ENCODE measurements at regions not wholly inside any gene's neighbourhood (a gene's known extent, or its start where the extent isn't known, plus 50 kb on each side); places are given as distances from the start of the nearest gene placed in this dataset.

DNA sequence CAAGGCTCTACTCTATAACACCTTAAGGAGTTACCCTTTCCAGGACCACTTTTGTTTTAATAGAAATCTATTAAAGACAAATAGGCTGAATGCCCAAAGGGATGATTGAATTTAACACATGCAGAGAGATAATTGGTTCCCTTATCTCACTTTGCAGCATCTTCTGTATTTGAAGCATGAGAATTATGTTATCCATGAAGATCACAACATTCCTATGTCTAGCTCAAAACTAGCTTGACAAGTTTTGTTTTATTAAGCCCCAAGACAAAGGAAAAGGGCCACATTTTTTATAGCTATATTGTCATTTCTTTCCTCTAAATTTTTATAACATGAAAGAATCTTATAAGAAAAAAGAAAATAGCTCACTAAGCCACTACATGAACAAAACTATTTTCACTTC lies 57.9 kb upstream of the FTMT start:
- no peaks in the 10 kb centered on the region for H3K4me1 ChIP-seq
- peaks cover 0 to 13% of the 10 kb centered on the region in 2 donors for H3K9me3 ChIP-seq
- no peaks in the 10 kb centered on the region for H3K36me3 ChIP-seq
- intact Hi-C loops (cut with DNase I; ENCODE audit: low total_unique reads): no loop called here
- no peak overlapping the region for H3K4me3 ChIP-seq
- TF ChIP-seq POLR2AphosphoS5 (IDR thresholded peaks at IDR 0.05): no peak
- no peak for TF ChIP-seq POLR2A (IDR thresholded peaks at IDR 0.05)
- TF ChIP-seq, protein P1, sequence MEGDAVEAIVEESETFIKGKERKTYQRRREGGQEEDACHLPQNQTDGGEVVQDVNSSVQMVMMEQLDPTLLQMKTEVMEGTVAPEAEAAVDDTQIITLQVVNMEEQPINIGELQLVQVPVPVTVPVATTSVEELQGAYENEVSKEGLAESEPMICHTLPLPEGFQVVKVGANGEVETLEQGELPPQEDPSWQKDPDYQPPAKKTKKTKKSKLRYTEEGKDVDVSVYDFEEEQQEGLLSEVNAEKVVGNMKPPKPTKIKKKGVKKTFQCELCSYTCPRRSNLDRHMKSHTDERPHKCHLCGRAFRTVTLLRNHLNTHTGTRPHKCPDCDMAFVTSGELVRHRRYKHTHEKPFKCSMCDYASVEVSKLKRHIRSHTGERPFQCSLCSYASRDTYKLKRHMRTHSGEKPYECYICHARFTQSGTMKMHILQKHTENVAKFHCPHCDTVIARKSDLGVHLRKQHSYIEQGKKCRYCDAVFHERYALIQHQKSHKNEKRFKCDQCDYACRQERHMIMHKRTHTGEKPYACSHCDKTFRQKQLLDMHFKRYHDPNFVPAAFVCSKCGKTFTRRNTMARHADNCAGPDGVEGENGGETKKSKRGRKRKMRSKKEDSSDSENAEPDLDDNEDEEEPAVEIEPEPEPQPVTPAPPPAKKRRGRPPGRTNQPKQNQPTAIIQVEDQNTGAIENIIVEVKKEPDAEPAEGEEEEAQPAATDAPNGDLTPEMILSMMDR (IDR thresholded peaks at IDR 0.05): no peak
- no peak overlapping the region for H3K27ac ChIP-seq
- no peak for DNase-seq (ENCODE audit: low spot score in 2 of 2)
- no peaks in the 10 kb centered on the region for H3K27me3 ChIP-seq

DNA sequence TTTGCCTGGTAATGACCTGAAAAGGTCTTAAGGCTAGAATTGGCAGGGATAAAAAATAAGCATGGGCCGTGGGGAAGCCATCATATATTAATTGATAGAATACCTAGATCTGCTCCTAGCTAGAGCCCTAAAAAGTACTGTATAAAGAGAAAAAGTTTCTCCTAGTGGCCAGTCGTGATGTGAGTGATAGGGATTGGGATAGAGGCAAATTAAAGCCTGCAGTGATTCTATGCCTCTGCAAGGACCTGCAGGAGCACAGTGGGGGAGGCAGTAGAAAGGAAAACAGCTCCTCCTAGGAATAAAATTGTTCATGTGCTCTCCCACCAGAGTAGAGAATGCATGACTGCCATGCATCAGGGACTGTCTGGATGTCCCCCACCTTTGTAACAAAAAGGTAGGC lies 56.2 kb upstream of the FTMT start:
- Histone ChIP-seq H3K4me1 (no peaks in the 10 kb centered on the region), H3K27ac (no peak overlapping the region), H3K4me3 (no peak overlapping the region), H3K36me3 (no peaks in the 10 kb centered on the region), H3K9me3 (no peaks in the 10 kb centered on the region), H3K27me3 (no peaks in the 10 kb centered on the region)
- intact Hi-C loops (cut with DNase I; ENCODE audit: low total_unique reads): no loop called here
- no peak for TF ChIP-seq POLR2AphosphoS5 (IDR thresholded peaks at IDR 0.05)
- no peak for TF ChIP-seq POLR2A (IDR thresholded peaks at IDR 0.05)
- TF ChIP-seq, protein P1 (IDR thresholded peaks at IDR 0.05): no peak
- no peak for DNase-seq (ENCODE audit: low spot score in 2 of 2)

DNA sequence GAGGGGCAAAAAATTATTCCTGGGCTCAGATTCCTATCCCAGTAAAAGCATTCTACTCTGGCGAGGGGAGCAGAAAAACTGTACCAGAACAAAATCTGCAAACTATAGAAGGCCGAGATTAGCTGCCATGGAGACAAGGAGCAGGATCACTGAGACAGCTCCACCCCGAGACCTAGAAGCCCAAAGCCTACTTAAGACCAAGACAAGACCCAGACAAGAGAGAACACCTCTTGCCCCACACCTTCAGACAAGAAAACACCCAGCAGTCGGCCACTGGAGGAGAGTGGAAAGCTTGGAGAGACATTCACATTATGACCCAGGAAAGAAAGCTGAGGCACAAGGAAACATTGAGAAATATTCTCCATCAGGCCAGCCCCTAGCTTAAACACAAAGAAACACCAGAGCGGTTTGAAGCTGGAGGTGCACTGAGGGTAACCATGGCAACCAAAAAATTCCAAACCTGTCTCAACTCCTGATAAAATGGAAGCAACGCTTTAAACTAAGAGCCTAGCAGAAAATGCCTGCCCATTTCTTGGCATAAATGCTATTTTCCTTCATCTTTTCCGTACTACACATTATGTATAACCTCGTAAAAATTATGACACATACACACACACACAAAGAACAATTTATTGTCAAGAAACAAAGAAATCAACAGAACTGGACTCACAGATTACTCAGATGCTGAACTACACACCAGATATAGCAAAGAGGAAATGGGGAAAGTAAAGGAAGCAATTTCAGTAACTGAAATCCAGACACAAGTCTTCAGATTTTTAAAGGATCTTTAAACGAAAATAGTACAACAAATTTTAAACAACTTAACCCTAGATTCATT lies 53.8 kb upstream of the FTMT start:
- H3K36me3 ChIP-seq: no peaks in the 10 kb centered on the region
- H3K27ac ChIP-seq: no peak overlapping the region
- H3K4me3 ChIP-seq: no peak overlapping the region
- no peaks in the 10 kb centered on the region for H3K4me1 ChIP-seq
- intact Hi-C loops (cut with DNase I; ENCODE audit: low total_unique reads): no loop called here
- no peaks in the 10 kb centered on the region for H3K9me3 ChIP-seq
- TF ChIP-seq POLR2AphosphoS5 (IDR thresholded peaks at IDR 0.05) (no peak), POLR2A (IDR thresholded peaks at IDR 0.05) (no peak)
- TF ChIP-seq, protein P1 (IDR thresholded peaks at IDR 0.05): no peak
- no peaks in the 10 kb centered on the region for H3K27me3 ChIP-seq
- no peak for DNase-seq (ENCODE audit: low spot score in 2 of 2)
